ENCODE measurements at regions not wholly inside any gene's neighbourhood (a gene's known extent, or its start where the extent isn't known, plus 50 kb on each side); places are given as distances from the start of the nearest gene placed in this dataset.
"Not testable (repeated sequence)": the region's sequence is repeated elsewhere in the genome, so short reads cannot be mapped to it uniquely, and the experiment has no call there.

GRCh38 chr5:144634138-144634537 is 463.5 kb downstream of the KCTD16 start:
- 100% methylated on average over 1 of the region's 2 CpGs for WGBS (ENCODE audit: insufficient coverage, low lambda C conversion rate)
- no peaks in the 10 kb centered on the region for H3K36me3 ChIP-seq (ENCODE audit: control insufficient read depth, insufficient read depth, low read length)
- DNase-seq = no peak
- no peak overlapping the region for H3K4me3 ChIP-seq (ENCODE audit: low read length)
- no peaks in the 10 kb centered on the region for H3K27me3 ChIP-seq (ENCODE audit: control insufficient read depth, insufficient read depth, low read length)
- H3K9me3 ChIP-seq (ENCODE audit: control insufficient read depth, low read depth, low read length) = peaks cover 7% of the 10 kb centered on the region
- no peak overlapping the region for H3K27ac ChIP-seq (ENCODE audit: low read length)
- no peaks in the 10 kb centered on the region for H3K4me1 ChIP-seq (ENCODE audit: control insufficient read depth, insufficient read depth, low read length)

GRCh38 chr5:144598451-144599068 is 427.9 kb downstream of the KCTD16 start:
- Histone ChIP-seq H3K27me3 (ENCODE audit: control insufficient read depth, insufficient read depth, low read length) (peaks cover 16% of the 10 kb centered on the region), H3K4me1 (ENCODE audit: control insufficient read depth, insufficient read depth, low read length) (no peaks in the 10 kb centered on the region), H3K36me3 (ENCODE audit: control insufficient read depth, insufficient read depth, low read length) (no peaks in the 10 kb centered on the region), H3K9me3 (ENCODE audit: control insufficient read depth, low read depth, low read length) (peaks cover 4% of the 10 kb centered on the region), H3K27ac (ENCODE audit: low read length) (no peak overlapping the region), H3K4me3 (ENCODE audit: low read length) (peak overlapping the region; percentile 21)
- peak in 1 of 2 donors; percentile 49 for DNase-seq
- no CpG with 5 or more reads among the region's 30 CpGs for WGBS (ENCODE audit: insufficient coverage, low lambda C conversion rate)

GRCh38 chr5:144596517-144596916 is 425.8 kb downstream of the KCTD16 start:
- Histone ChIP-seq H3K27me3 (ENCODE audit: control insufficient read depth, insufficient read depth, low read length) (peaks cover 17% of the 10 kb centered on the region), H3K4me1 (ENCODE audit: control insufficient read depth, insufficient read depth, low read length) (no peaks in the 10 kb centered on the region), H3K36me3 (ENCODE audit: control insufficient read depth, insufficient read depth, low read length) (no peaks in the 10 kb centered on the region), H3K9me3 (ENCODE audit: control insufficient read depth, low read depth, low read length) (peaks cover 4% of the 10 kb centered on the region), H3K4me3 (ENCODE audit: low read length) (no peak overlapping the region), H3K27ac (ENCODE audit: low read length) (no peak overlapping the region)
- 83% methylated on average over 1 of the region's 2 CpGs for WGBS (ENCODE audit: insufficient coverage, low lambda C conversion rate)
- no peak for DNase-seq

GRCh38 chr5:144594919-144595318 is 424.2 kb downstream of the KCTD16 start:
- no CpG with 5 or more reads among the region's 25 CpGs for WGBS (ENCODE audit: insufficient coverage, low lambda C conversion rate)

GRCh38 chr5:144594234-144594633 is 423.6 kb downstream of the KCTD16 start:
- not testable (repeated sequence) for DNase-seq; H3K27ac ChIP-seq (ENCODE audit: low read length); H3K9me3 ChIP-seq (ENCODE audit: control insufficient read depth, low read depth, low read length); H3K4me3 ChIP-seq (ENCODE audit: low read length); H3K36me3 ChIP-seq (ENCODE audit: control insufficient read depth, insufficient read depth, low read length); H3K4me1 ChIP-seq (ENCODE audit: control insufficient read depth, insufficient read depth, low read length)
- peaks cover 17% of the 10 kb centered on the region for H3K27me3 ChIP-seq (ENCODE audit: control insufficient read depth, insufficient read depth, low read length)
- WGBS (ENCODE audit: insufficient coverage, low lambda C conversion rate) = no CpG with 5 or more reads among the region's 4 CpGs

More at GRCh38 chr5:144594919-144595318, 424.2 kb downstream of the KCTD16 start:
- H3K4me3 ChIP-seq (ENCODE audit: low read length) = no peak overlapping the region
- peaks cover 4% of the 10 kb centered on the region for H3K9me3 ChIP-seq (ENCODE audit: control insufficient read depth, low read depth, low read length)
- H3K27ac ChIP-seq (ENCODE audit: low read length) = no peak overlapping the region
- H3K27me3 ChIP-seq (ENCODE audit: control insufficient read depth, insufficient read depth, low read length) = peaks cover 17% of the 10 kb centered on the region
- no peak for DNase-seq
- no peaks in the 10 kb centered on the region for H3K4me1 ChIP-seq (ENCODE audit: control insufficient read depth, insufficient read depth, low read length)
- H3K36me3 ChIP-seq (ENCODE audit: control insufficient read depth, insufficient read depth, low read length) = no peaks in the 10 kb centered on the region

GRCh38 chr5:144585681-144586080 is 415.0 kb downstream of the KCTD16 start:
- Histone ChIP-seq H3K27me3 (ENCODE audit: control insufficient read depth, insufficient read depth, low read length) (no peaks in the 10 kb centered on the region), H3K4me3 (ENCODE audit: low read length) (no peak overlapping the region), H3K27ac (ENCODE audit: low read length) (no peak overlapping the region), H3K36me3 (ENCODE audit: control insufficient read depth, insufficient read depth, low read length) (no peaks in the 10 kb centered on the region), H3K9me3 (ENCODE audit: control insufficient read depth, low read depth, low read length) (no peaks in the 10 kb centered on the region), H3K4me1 (ENCODE audit: control insufficient read depth, insufficient read depth, low read length) (no peaks in the 10 kb centered on the region)
- DNase-seq = no peak
- WGBS (ENCODE audit: insufficient coverage, low lambda C conversion rate) = no CpG with 5 or more reads among the region's 5 CpGs

- Histone ChIP-seq H3K4me3 (ENCODE audit: low read length) (no peak overlapping the region), H3K9me3 (ENCODE audit: control insufficient read depth, low read depth, low read length) (no peaks in the 10 kb centered on the region), H3K4me1 (ENCODE audit: control insufficient read depth, insufficient read depth, low read length) (no peaks in the 10 kb centered on the region), H3K27me3 (ENCODE audit: control insufficient read depth, insufficient read depth, low read length) (no peaks in the 10 kb centered on the region), H3K36me3 (ENCODE audit: control insufficient read depth, insufficient read depth, low read length) (no peaks in the 10 kb centered on the region), H3K27ac (ENCODE audit: low read length) (no peak overlapping the region)
- DNase-seq = no peak
- no CpG with 5 or more reads among the region's 7 CpGs for WGBS (ENCODE audit: insufficient coverage, low lambda C conversion rate)
Measured at GRCh38 chr5:144583541-144584449, 413.1 kb downstream of the KCTD16 start.

GRCh38 chr5:144582066-144582465 is 411.4 kb downstream of the KCTD16 start:
- no peak overlapping the region for H3K4me3 ChIP-seq (ENCODE audit: low read length)
- H3K4me1 ChIP-seq (ENCODE audit: control insufficient read depth, insufficient read depth, low read length) = no peaks in the 10 kb centered on the region
- H3K9me3 ChIP-seq (ENCODE audit: control insufficient read depth, low read depth, low read length) = no peaks in the 10 kb centered on the region
- no peaks in the 10 kb centered on the region for H3K27me3 ChIP-seq (ENCODE audit: control insufficient read depth, insufficient read depth, low read length)
- no peak for DNase-seq
- no peak overlapping the region for H3K27ac ChIP-seq (ENCODE audit: low read length)
- no peaks in the 10 kb centered on the region for H3K36me3 ChIP-seq (ENCODE audit: control insufficient read depth, insufficient read depth, low read length)
- WGBS (ENCODE audit: insufficient coverage, low lambda C conversion rate) = no CpG with 5 or more reads among the region's 3 CpGs

- no peak overlapping the region for H3K4me3 ChIP-seq (ENCODE audit: low read length)
- H3K9me3 ChIP-seq (ENCODE audit: control insufficient read depth, low read depth, low read length) = no peaks in the 10 kb centered on the region
- no peak overlapping the region for H3K27ac ChIP-seq (ENCODE audit: low read length)
- no CpG with 5 or more reads among the region's 9 CpGs for WGBS (ENCODE audit: insufficient coverage, low lambda C conversion rate)
- DNase-seq = no peak
- no peaks in the 10 kb centered on the region for H3K27me3 ChIP-seq (ENCODE audit: control insufficient read depth, insufficient read depth, low read length)
- H3K36me3 ChIP-seq (ENCODE audit: control insufficient read depth, insufficient read depth, low read length) = no peaks in the 10 kb centered on the region
- no peaks in the 10 kb centered on the region for H3K4me1 ChIP-seq (ENCODE audit: control insufficient read depth, insufficient read depth, low read length)
Measured at GRCh38 chr5:144581044-144581443, 410.4 kb downstream of the KCTD16 start.

- Histone ChIP-seq H3K4me1 (ENCODE audit: control insufficient read depth, insufficient read depth, low read length) (no peaks in the 10 kb centered on the region), H3K4me3 (ENCODE audit: low read length) (no peak overlapping the region), H3K9me3 (ENCODE audit: control insufficient read depth, low read depth, low read length) (no peaks in the 10 kb centered on the region), H3K36me3 (ENCODE audit: control insufficient read depth, insufficient read depth, low read length) (no peaks in the 10 kb centered on the region), H3K27me3 (ENCODE audit: control insufficient read depth, insufficient read depth, low read length) (no peaks in the 10 kb centered on the region), H3K27ac (ENCODE audit: low read length) (no peak overlapping the region)
- no peak for DNase-seq
- WGBS (ENCODE audit: insufficient coverage, low lambda C conversion rate) = no CpG with 5 or more reads among the region's 3 CpGs
Measured at GRCh38 chr5:144577676-144578075, 407.0 kb downstream of the KCTD16 start.
